OCI-LY7 (cell line): ENCODE measurements at regions not wholly inside any gene's neighbourhood (a gene's known extent, or its start where the extent isn't known, plus 50 kb on each side); places are given as distances from the start of the nearest gene placed in this dataset.

ENCODE experiments used
- EZH2phosphoT487 ChIP-seq: fragments of 200-600 bp; sonication (generic); IDR thresholded peaks from 2 replicates; pipeline ENCODE4 v1.6.1; 2018; ENCODE audit warnings: low read depth, borderline replicate concordance, mild to moderate bottlenecking, mixed run types, antibody characterized with exemption, low read length, moderate library complexity, mixed read lengths
- TF ChIP-seq, protein P1 (sequence below): fragments of 200-600 bp; sonication (generic); conservative IDR thresholded peaks from 2 replicates; pipeline ENCODE4 v1.5.1; 2014; ENCODE audit warnings: mild to moderate bottlenecking, antibody characterized with exemption, low read length, moderate library complexity, mixed read lengths

DNA sequence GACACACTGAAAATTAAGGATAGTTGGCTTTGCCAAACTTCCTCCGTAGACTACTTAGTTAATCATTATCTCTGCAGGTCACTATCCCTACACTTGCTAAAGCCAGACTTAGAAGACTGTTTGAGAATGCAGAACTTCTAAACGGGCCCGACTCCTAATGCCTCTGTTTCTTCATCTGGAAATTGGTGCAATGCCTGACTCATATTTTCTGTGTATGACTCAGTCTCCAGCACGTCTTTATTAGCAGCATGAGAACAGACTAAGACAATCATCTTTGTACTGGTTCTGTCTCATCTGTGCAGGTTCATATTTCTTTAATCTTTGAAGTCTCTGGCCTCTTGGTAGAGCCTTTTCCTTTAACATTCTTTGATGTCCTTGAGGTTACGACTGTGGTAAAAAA, 411.9 kb upstream of the ACTRT1 start:
- TF ChIP-seq, protein P1, sequence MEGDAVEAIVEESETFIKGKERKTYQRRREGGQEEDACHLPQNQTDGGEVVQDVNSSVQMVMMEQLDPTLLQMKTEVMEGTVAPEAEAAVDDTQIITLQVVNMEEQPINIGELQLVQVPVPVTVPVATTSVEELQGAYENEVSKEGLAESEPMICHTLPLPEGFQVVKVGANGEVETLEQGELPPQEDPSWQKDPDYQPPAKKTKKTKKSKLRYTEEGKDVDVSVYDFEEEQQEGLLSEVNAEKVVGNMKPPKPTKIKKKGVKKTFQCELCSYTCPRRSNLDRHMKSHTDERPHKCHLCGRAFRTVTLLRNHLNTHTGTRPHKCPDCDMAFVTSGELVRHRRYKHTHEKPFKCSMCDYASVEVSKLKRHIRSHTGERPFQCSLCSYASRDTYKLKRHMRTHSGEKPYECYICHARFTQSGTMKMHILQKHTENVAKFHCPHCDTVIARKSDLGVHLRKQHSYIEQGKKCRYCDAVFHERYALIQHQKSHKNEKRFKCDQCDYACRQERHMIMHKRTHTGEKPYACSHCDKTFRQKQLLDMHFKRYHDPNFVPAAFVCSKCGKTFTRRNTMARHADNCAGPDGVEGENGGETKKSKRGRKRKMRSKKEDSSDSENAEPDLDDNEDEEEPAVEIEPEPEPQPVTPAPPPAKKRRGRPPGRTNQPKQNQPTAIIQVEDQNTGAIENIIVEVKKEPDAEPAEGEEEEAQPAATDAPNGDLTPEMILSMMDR = no peak
- TF ChIP-seq EZH2phosphoT487 = no peak
